Muscle layer of colon (tissue), 2 donors: ENCODE measurements at regions not wholly inside any gene's neighbourhood (a gene's known extent, or its start where the extent isn't known, plus 50 kb on each side); places are given as distances from the start of the nearest gene placed in this dataset.

Experiments
- H3K27ac ChIP-seq: one replicate; pipeline ENCODE4 v1.7.0; 2013; ENCODE audit warnings: low read depth, mild to moderate bottlenecking, low read length, moderate library complexity
- H3K27me3 ChIP-seq, 2 donors: one replicate each; pipeline ENCODE4 v1.7.0; 2013; ENCODE audit warnings: low read length in 2 of 2, mild to moderate bottlenecking in 2 of 2; ENCODE audit not compliant: insufficient read depth in 2 of 2, control insufficient read depth in 1 of 2
- H3K36me3 ChIP-seq: one replicate; pipeline ENCODE4 v1.7.0; 2013; ENCODE audit warnings: mild to moderate bottlenecking, low read length; ENCODE audit not compliant: insufficient read depth
- H3K4me1 ChIP-seq: one replicate; pipeline ENCODE4 v1.7.0; 2013; ENCODE audit warnings: mild to moderate bottlenecking, low read length; ENCODE audit not compliant: insufficient read depth
- H3K4me3 ChIP-seq, 2 donors: one replicate each; pipeline ENCODE4 v1.7.0; 2013; ENCODE audit warnings: low read length in 2 of 2, low read depth in 1 of 2, mild to moderate bottlenecking in 1 of 2, moderate library complexity in 1 of 2
- H3K9ac ChIP-seq: one replicate; pipeline ENCODE4 v1.7.0; 2013; ENCODE audit warnings: low read length
- H3K9me3 ChIP-seq: one replicate; pipeline ENCODE4 v1.7.0; 2013; ENCODE audit warnings: mild to moderate bottlenecking, low read length
- donor health status: abdominal sarcoma.
- donor health status: Adenocarcinoma of cecum.

- no peaks in the 10 kb centered on the region for H3K36me3 ChIP-seq
- H3K27me3 ChIP-seq = peaks cover 0 to 4% of the 10 kb centered on the region in 2 donors
- peaks cover 10% of the 10 kb centered on the region for H3K4me1 ChIP-seq
- no peak overlapping the region for H3K4me3 ChIP-seq
- no peak overlapping the region for H3K27ac ChIP-seq
- H3K9ac ChIP-seq = no peak overlapping the region
- no peaks in the 10 kb centered on the region for H3K9me3 ChIP-seq
Observed at GRCh38 chrX:39765327-39765726, 332.4 kb downstream of the BCOR start.

GRCh38 chrX:39766085-39766726, 331.6 kb downstream of the BCOR start:
- no peaks in the 10 kb centered on the region for H3K9me3 ChIP-seq
- peaks cover 0 to 4% of the 10 kb centered on the region in 2 donors for H3K27me3 ChIP-seq

GRCh38 chrX:39766855-39767254, 330.9 kb downstream of the BCOR start:
- H3K27ac ChIP-seq = no peak overlapping the region

More at GRCh38 chrX:39766085-39766726, 331.6 kb downstream of the BCOR start:
- H3K4me1 ChIP-seq = peaks cover 9% of the 10 kb centered on the region
- no peak overlapping the region for H3K9ac ChIP-seq
- no peak overlapping the region for H3K27ac ChIP-seq
- no peaks in the 10 kb centered on the region for H3K36me3 ChIP-seq
- H3K4me3 ChIP-seq = no peak overlapping the region

GRCh38 chrX:39767446-39767845, 330.3 kb downstream of the BCOR start:
- Histone ChIP-seq H3K36me3 (no peaks in the 10 kb centered on the region), H3K27ac (peak overlapping the region; percentile 13), H3K27me3 (peaks cover 0 to 4% of the 10 kb centered on the region in 2 donors), H3K4me1 (peaks cover 9% of the 10 kb centered on the region), H3K4me3 (no peak overlapping the region), H3K9ac (no peak overlapping the region), H3K9me3 (no peaks in the 10 kb centered on the region)

More at GRCh38 chrX:39766855-39767254, 330.9 kb downstream of the BCOR start:
- no peak overlapping the region for H3K4me3 ChIP-seq
- peaks cover 9% of the 10 kb centered on the region for H3K4me1 ChIP-seq
- H3K36me3 ChIP-seq = no peaks in the 10 kb centered on the region
- peaks cover 0 to 4% of the 10 kb centered on the region in 2 donors for H3K27me3 ChIP-seq
- H3K9ac ChIP-seq = no peak overlapping the region
- no peaks in the 10 kb centered on the region for H3K9me3 ChIP-seq

- Histone ChIP-seq H3K27me3 (no peaks in the 10 kb centered on the region), H3K4me3 (no peak overlapping the region), H3K9ac (no peak overlapping the region), H3K36me3 (no peaks in the 10 kb centered on the region), H3K9me3 (no peaks in the 10 kb centered on the region), H3K27ac (no peak overlapping the region), H3K4me1 (peaks cover 9% of the 10 kb centered on the region)
Observed at GRCh38 chrX:39769748-39770147, 328.0 kb downstream of the BCOR start.

- Histone ChIP-seq H3K9ac (no peak overlapping the region), H3K9me3 (no peaks in the 10 kb centered on the region), H3K4me3 (no peak overlapping the region), H3K27me3 (no peaks in the 10 kb centered on the region), H3K36me3 (no peaks in the 10 kb centered on the region), H3K4me1 (peaks cover 9% of the 10 kb centered on the region), H3K27ac (no peak overlapping the region)
Observed at GRCh38 chrX:39771089-39771488, 326.7 kb downstream of the BCOR start.

- Histone ChIP-seq H3K9ac (no peak overlapping the region), H3K36me3 (no peaks in the 10 kb centered on the region), H3K27ac (peak overlapping the region; percentile 41), H3K4me1 (no peaks in the 10 kb centered on the region), H3K27me3 (no peaks in the 10 kb centered on the region), H3K4me3 (no peak overlapping the region), H3K9me3 (no peaks in the 10 kb centered on the region)
Observed at GRCh38 chrX:39772057-39772832, 325.5 kb downstream of the BCOR start.

GRCh38 chrX:39773150-39773549, 324.6 kb downstream of the BCOR start:
- no peaks in the 10 kb centered on the region for H3K36me3 ChIP-seq
- H3K9ac ChIP-seq = no peak overlapping the region
- H3K27me3 ChIP-seq = no peaks in the 10 kb centered on the region
- H3K9me3 ChIP-seq = no peaks in the 10 kb centered on the region
- no peaks in the 10 kb centered on the region for H3K4me1 ChIP-seq
- no peak overlapping the region for H3K27ac ChIP-seq
- no peak overlapping the region for H3K4me3 ChIP-seq

GRCh38 chrX:39773923-39774773, 323.6 kb downstream of the BCOR start:
- H3K4me1 ChIP-seq = no peaks in the 10 kb centered on the region
- no peak overlapping the region for H3K4me3 ChIP-seq
- no peaks in the 10 kb centered on the region for H3K36me3 ChIP-seq
- no peaks in the 10 kb centered on the region for H3K9me3 ChIP-seq
- H3K27ac ChIP-seq = no peak overlapping the region
- no peak overlapping the region for H3K9ac ChIP-seq
- H3K27me3 ChIP-seq = no peaks in the 10 kb centered on the region

- no peak overlapping the region for H3K27ac ChIP-seq
- H3K4me3 ChIP-seq = no peak overlapping the region
- H3K9me3 ChIP-seq = no peaks in the 10 kb centered on the region
- no peaks in the 10 kb centered on the region for H3K27me3 ChIP-seq
- no peaks in the 10 kb centered on the region for H3K4me1 ChIP-seq
- H3K9ac ChIP-seq = no peak overlapping the region
- no peaks in the 10 kb centered on the region for H3K36me3 ChIP-seq
Observed at GRCh38 chrX:39774774-39775328, 322.9 kb downstream of the BCOR start.

GRCh38 chrX:39777623-39778025, 320.1 kb downstream of the BCOR start:
- Histone ChIP-seq H3K9ac (no peak overlapping the region), H3K27ac (no peak overlapping the region), H3K27me3 (no peaks in the 10 kb centered on the region), H3K9me3 (no peaks in the 10 kb centered on the region), H3K4me1 (no peaks in the 10 kb centered on the region), H3K4me3 (no peak overlapping the region), H3K36me3 (no peaks in the 10 kb centered on the region)
